GM04504 (cell line): ENCODE measurements at regions not wholly inside any gene's neighbourhood (a gene's known extent, or its start where the extent isn't known, plus 50 kb on each side); places are given as distances from the start of the nearest gene placed in this dataset.

ENCODE experiments used
- DNase-seq: peaks from one replicate; pipeline ENCODE4 v3.0.0-alpha.2; 2012; ENCODE audit warnings: low read depth

GRCh38 chr10:111446966-111447365, 370.1 kb downstream of the ADRA2A start:
- DNase-seq = no peak

GRCh38 chr10:111452153-111452552, 375.3 kb downstream of the ADRA2A start:
- no peak for DNase-seq

- DNase-seq = peak; percentile 17
Observed at GRCh38 chr10:111455776-111456426, 379.1 kb downstream of the ADRA2A start.

GRCh38 chr10:111458256-111458655, 381.4 kb downstream of the ADRA2A start:
- DNase-seq = no peak

GRCh38 chr10:111459967-111460366, 383.1 kb downstream of the ADRA2A start:
- DNase-seq = no peak

- DNase-seq = no peak
Observed at GRCh38 chr10:111472445-111472844, 395.6 kb downstream of the ADRA2A start.

- DNase-seq = no peak
Observed at GRCh38 chr10:111473361-111473760, 396.5 kb downstream of the ADRA2A start.

GRCh38 chr10:111474786-111475185, 398.0 kb downstream of the ADRA2A start:
- no peak for DNase-seq

- DNase-seq = peak; percentile 60
Observed at GRCh38 chr10:111475720-111476119, 398.9 kb downstream of the ADRA2A start.

GRCh38 chr10:111478651-111479050, 401.8 kb downstream of the ADRA2A start:
- DNase-seq = no peak

- no peak for DNase-seq
Observed at GRCh38 chr10:111479966-111480365, 403.1 kb downstream of the ADRA2A start.

- no peak for DNase-seq
Observed at GRCh38 chr10:111481261-111481826, 404.5 kb downstream of the ADRA2A start.

- DNase-seq = no peak
Observed at GRCh38 chr10:111481866-111482265, 405.0 kb downstream of the ADRA2A start.

- no peak for DNase-seq
Observed at GRCh38 chr10:111482621-111483216, 405.9 kb downstream of the ADRA2A start.

- DNase-seq = no peak
Observed at GRCh38 chr10:111485767-111486166, 408.9 kb downstream of the ADRA2A start.

GRCh38 chr10:111486346-111486745, 409.5 kb downstream of the ADRA2A start:
- no peak for DNase-seq

GRCh38 chr10:111488668-111489067, 411.8 kb downstream of the ADRA2A start:
- no peak for DNase-seq

- no peak for DNase-seq
Observed at GRCh38 chr10:111491154-111491553, 414.3 kb downstream of the ADRA2A start.

GRCh38 chr10:111493024-111493625, 416.3 kb downstream of the ADRA2A start:
- no peak for DNase-seq

- no peak for DNase-seq
Observed at GRCh38 chr10:111498560-111498959, 421.7 kb downstream of the ADRA2A start.

- no peak for DNase-seq
Observed at GRCh38 chr10:111504376-111504775, 427.5 kb downstream of the ADRA2A start.

- DNase-seq = no peak
Observed at GRCh38 chr10:111506266-111507034, 429.6 kb downstream of the ADRA2A start.
